Esophagus (tissue), 2 donors: ENCODE measurements at regions not wholly inside any gene's neighbourhood (a gene's known extent, or its start where the extent isn't known, plus 50 kb on each side); places are given as distances from the start of the nearest gene placed in this dataset.

Source experiments
- H3K27ac ChIP-seq, 2 donors: one replicate each; pipeline ENCODE4 v1.5.1; 2013; ENCODE audit warnings: low read depth in 2 of 2, mild to moderate bottlenecking in 2 of 2, inconsistent platforms in 1 of 2, low read length in 1 of 2, moderate library complexity in 1 of 2
- H3K27me3 ChIP-seq, 2 donors: one replicate each; pipeline ENCODE4 v1.6.1; 2013; ENCODE audit warnings: low read length in 2 of 2, control low read depth in 1 of 2, mild to moderate bottlenecking in 1 of 2; ENCODE audit not compliant: insufficient read depth in 2 of 2, control insufficient read depth in 1 of 2
- H3K36me3 ChIP-seq, 2 donors: one replicate each; pipeline ENCODE4 v1.6.1; 2013; ENCODE audit warnings: low read length in 1 of 2; ENCODE audit not compliant: control insufficient read depth in 2 of 2, insufficient read depth in 2 of 2
- H3K4me1 ChIP-seq, 2 donors: one replicate each; pipeline ENCODE4 v1.6.1; 2013; ENCODE audit warnings: low read length in 1 of 2; ENCODE audit not compliant: control insufficient read depth in 2 of 2, insufficient read depth in 2 of 2
- H3K4me3 ChIP-seq, 2 donors: one replicate each; pipeline ENCODE4 v1.5.1; 2013; ENCODE audit warnings: low read length in 2 of 2, mild to moderate bottlenecking in 2 of 2, low read depth in 1 of 2, moderate library complexity in 1 of 2
- H3K9me3 ChIP-seq, 2 donors: one replicate each; pipeline ENCODE4 v1.6.1; 2013; ENCODE audit warnings: mild to moderate bottlenecking in 2 of 2, low read depth in 1 of 2, low read length in 1 of 2, moderate library complexity in 1 of 2; ENCODE audit not compliant: control insufficient read depth in 2 of 2, insufficient read depth in 1 of 2
- WGBS, 2 donors: extraction: QIAGEN DNeasy Blood & Tissue Kit; methylation state at CpG; one replicate each; pipeline ENCODE4 v1.1.7; 2013; 5-methylcytosine and 5-hydroxymethylcytosine counted together
- donor health status: healthy with polysubstance abuse.
- donor health status: Bipolar disorder and iron deficiency.

- no peak overlapping the region for H3K27ac ChIP-seq
Measured at GRCh38 chr21:18157406-18157805, 87.2 kb upstream of the CHODL start.

GRCh38 chr21:18155508-18156193 is 89.0 kb upstream of the CHODL start:
- Histone ChIP-seq H3K36me3 (no peaks in the 10 kb centered on the region), H3K27ac (no peak overlapping the region), H3K4me3 (no peak overlapping the region), H3K4me1 (no peaks in the 10 kb centered on the region), H3K9me3 (no peaks in the 10 kb centered on the region), H3K27me3 (no peaks in the 10 kb centered on the region)
- 60 to 68% methylated on average over 5 of the region's 5 CpGs for WGBS, 2 donors

More at GRCh38 chr21:18157406-18157805, 87.2 kb upstream of the CHODL start:
- Histone ChIP-seq H3K36me3 (no peaks in the 10 kb centered on the region), H3K4me3 (no peak overlapping the region), H3K27me3 (no peaks in the 10 kb centered on the region), H3K4me1 (no peaks in the 10 kb centered on the region), H3K9me3 (no peaks in the 10 kb centered on the region)
- WGBS, 2 donors, result 78 to 92% methylated on average over 1 of the region's 1 CpG

GRCh38 chr21:18153063-18153462 is 91.6 kb upstream of the CHODL start:
- Histone ChIP-seq H3K27me3 (no peaks in the 10 kb centered on the region), H3K36me3 (no peaks in the 10 kb centered on the region), H3K4me3 (no peak overlapping the region), H3K4me1 (no peaks in the 10 kb centered on the region), H3K9me3 (no peaks in the 10 kb centered on the region), H3K27ac (no peak overlapping the region)
- WGBS, 2 donors, result 73 to 76% methylated on average over 2 of the region's 2 CpGs

- Histone ChIP-seq H3K36me3 (no peaks in the 10 kb centered on the region), H3K4me3 (no peak overlapping the region), H3K27ac (no peak overlapping the region), H3K9me3 (no peaks in the 10 kb centered on the region), H3K27me3 (no peaks in the 10 kb centered on the region), H3K4me1 (no peaks in the 10 kb centered on the region)
- WGBS, 2 donors, result 74 to 86% methylated on average over 2 of the region's 2 CpGs
Measured at GRCh38 chr21:18152371-18152770, 92.3 kb upstream of the CHODL start.

GRCh38 chr21:18151046-18151445 is 93.6 kb upstream of the CHODL start:
- WGBS, 2 donors, result 86 to 92% methylated on average over 5 of the region's 5 CpGs

GRCh38 chr21:18148401-18148800 is 96.2 kb upstream of the CHODL start:
- H3K27ac ChIP-seq, result no peak overlapping the region
- H3K9me3 ChIP-seq, result no peaks in the 10 kb centered on the region
- no peak overlapping the region for H3K4me3 ChIP-seq
- H3K27me3 ChIP-seq, result no peaks in the 10 kb centered on the region
- H3K36me3 ChIP-seq, result no peaks in the 10 kb centered on the region
- no peaks in the 10 kb centered on the region for H3K4me1 ChIP-seq

More at GRCh38 chr21:18151046-18151445, 93.6 kb upstream of the CHODL start:
- no peak overlapping the region for H3K27ac ChIP-seq
- H3K9me3 ChIP-seq, result no peaks in the 10 kb centered on the region
- H3K36me3 ChIP-seq, result no peaks in the 10 kb centered on the region
- no peaks in the 10 kb centered on the region for H3K27me3 ChIP-seq
- no peaks in the 10 kb centered on the region for H3K4me1 ChIP-seq
- H3K4me3 ChIP-seq, result no peak overlapping the region

- Histone ChIP-seq H3K27ac (peak overlapping the region in 1 of 2 donors; percentile 41), H3K4me3 (no peak overlapping the region), H3K27me3 (no peaks in the 10 kb centered on the region), H3K4me1 (no peaks in the 10 kb centered on the region), H3K9me3 (no peaks in the 10 kb centered on the region), H3K36me3 (no peaks in the 10 kb centered on the region)
- WGBS, 2 donors, result 43 to 51% methylated on average over 3 of the region's 3 CpGs
Measured at GRCh38 chr21:18147678-18148077, 97.0 kb upstream of the CHODL start.

- no peak overlapping the region for H3K4me3 ChIP-seq
- no peaks in the 10 kb centered on the region for H3K27me3 ChIP-seq
- no peaks in the 10 kb centered on the region for H3K36me3 ChIP-seq
- H3K27ac ChIP-seq, result peak overlapping the region; percentile 26 to 67
- H3K9me3 ChIP-seq, result no peaks in the 10 kb centered on the region
- H3K4me1 ChIP-seq, result no peaks in the 10 kb centered on the region
Measured at GRCh38 chr21:18146820-18147219, 97.8 kb upstream of the CHODL start.

GRCh38 chr21:18144339-18144738 is 100.3 kb upstream of the CHODL start:
- Histone ChIP-seq H3K36me3 (no peaks in the 10 kb centered on the region), H3K27ac (no peak overlapping the region), H3K27me3 (no peaks in the 10 kb centered on the region), H3K9me3 (no peaks in the 10 kb centered on the region), H3K4me1 (no peaks in the 10 kb centered on the region), H3K4me3 (no peak overlapping the region)
- WGBS, 2 donors, result 79 to 83% methylated on average over 3 of the region's 3 CpGs

- no peak overlapping the region for H3K4me3 ChIP-seq
- H3K36me3 ChIP-seq, result no peaks in the 10 kb centered on the region
- no peak overlapping the region for H3K27ac ChIP-seq
- H3K4me1 ChIP-seq, result no peaks in the 10 kb centered on the region
- no peaks in the 10 kb centered on the region for H3K9me3 ChIP-seq
- no peaks in the 10 kb centered on the region for H3K27me3 ChIP-seq
Measured at GRCh38 chr21:18142655-18143054, 102.0 kb upstream of the CHODL start.
